ENCODE measurements at regions not wholly inside any gene's neighbourhood (a gene's known extent, or its start where the extent isn't known, plus 50 kb on each side); places are given as distances from the start of the nearest gene placed in this dataset.

DNA sequence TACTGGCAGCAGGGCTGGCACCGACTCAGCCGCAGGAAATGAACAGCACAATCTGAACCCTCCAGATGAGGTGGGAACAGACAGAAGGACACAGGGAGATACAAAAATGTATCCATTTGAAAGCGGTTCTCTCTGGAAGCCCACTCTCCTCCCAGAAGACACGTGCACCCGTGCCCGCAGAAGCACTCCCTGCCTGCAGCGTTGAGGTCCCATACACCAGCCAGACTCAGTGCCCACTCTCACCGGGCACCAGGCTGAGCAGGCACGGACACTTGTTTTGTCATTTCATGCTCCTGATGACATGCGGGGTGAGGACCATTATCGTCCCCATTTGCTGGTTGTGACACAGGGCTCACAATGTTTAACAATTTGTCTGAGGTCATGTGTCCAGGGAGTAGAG is 297.4 kb upstream of the TLE3 start:
- Histone ChIP-seq H3K27ac (no peak overlapping the region), H3K4me3 (no peak overlapping the region), H4K20me1 (ENCODE audit: insufficient read depth, poor library complexity, severe bottlenecking) (no peaks in the 10 kb centered on the region), H3K4me2 (no peak overlapping the region), H3K27me3 (no peaks in the 10 kb centered on the region), H3K4me1 (ENCODE audit: insufficient read depth) (peaks cover 6% of the 10 kb centered on the region), H3K36me3 (replicated peaks; ENCODE audit: insufficient read depth, low read depth) (no peaks in the 10 kb centered on the region), H3K9me2 (replicated peaks; ENCODE audit: insufficient read depth) (no peaks in the 10 kb centered on the region), H3K9me3 (ENCODE audit: low read depth) (no peaks in the 10 kb centered on the region), H2AFZ (no peak overlapping the region), H3K79me2 (no peaks in the 10 kb centered on the region)
- WGBS (ENCODE audit: low lambda C conversion rate, missing lambda C conversion rate): 94% methylated on average over 11 of the region's 11 CpGs
- TF ChIP-seq EZH2 (IDR thresholded peaks at IDR 0.05; ENCODE audit: borderline replicate concordance): no peak
- no peak for DNase-seq (ENCODE audit: low spot score)

DNA sequence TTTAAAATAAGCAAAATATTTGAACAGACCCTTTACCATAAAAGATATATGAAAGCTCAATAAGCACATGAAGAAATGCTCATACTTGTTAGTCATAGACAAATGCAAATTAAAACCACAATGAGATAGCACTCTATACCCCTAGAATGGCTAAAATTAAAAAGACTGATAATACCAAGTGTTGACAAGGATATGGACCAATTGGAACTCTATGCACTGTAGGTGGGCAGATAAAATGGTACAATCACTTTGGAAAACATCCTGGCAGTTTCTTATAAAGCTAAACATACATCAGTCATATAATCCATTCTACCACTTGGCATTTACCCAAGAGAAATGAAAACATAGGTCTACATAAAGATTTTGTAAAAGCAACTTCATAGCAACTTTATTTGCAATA is 293.0 kb upstream of the TLE3 start:
- no peak for DNase-seq (ENCODE audit: low spot score)
- Histone ChIP-seq H3K4me3 (no peak overlapping the region), H4K20me1 (ENCODE audit: insufficient read depth, poor library complexity, severe bottlenecking) (no peaks in the 10 kb centered on the region), H3K27ac (no peak overlapping the region), H3K9me3 (ENCODE audit: low read depth) (no peaks in the 10 kb centered on the region), H3K4me2 (no peak overlapping the region), H3K79me2 (no peaks in the 10 kb centered on the region), H3K36me3 (replicated peaks; ENCODE audit: insufficient read depth, low read depth) (no peaks in the 10 kb centered on the region), H3K9me2 (replicated peaks; ENCODE audit: insufficient read depth) (no peaks in the 10 kb centered on the region), H3K27me3 (no peaks in the 10 kb centered on the region), H3K4me1 (ENCODE audit: insufficient read depth) (no peaks in the 10 kb centered on the region), H2AFZ (no peak overlapping the region)
- TF ChIP-seq EZH2phosphoT487 (IDR thresholded peaks at IDR 0.05; ENCODE audit: low read depth, severe bottlenecking, unreplicated experiment) (no peak), EZH2 (IDR thresholded peaks at IDR 0.05; ENCODE audit: borderline replicate concordance) (no peak)
- TF ChIP-seq, protein P1, sequence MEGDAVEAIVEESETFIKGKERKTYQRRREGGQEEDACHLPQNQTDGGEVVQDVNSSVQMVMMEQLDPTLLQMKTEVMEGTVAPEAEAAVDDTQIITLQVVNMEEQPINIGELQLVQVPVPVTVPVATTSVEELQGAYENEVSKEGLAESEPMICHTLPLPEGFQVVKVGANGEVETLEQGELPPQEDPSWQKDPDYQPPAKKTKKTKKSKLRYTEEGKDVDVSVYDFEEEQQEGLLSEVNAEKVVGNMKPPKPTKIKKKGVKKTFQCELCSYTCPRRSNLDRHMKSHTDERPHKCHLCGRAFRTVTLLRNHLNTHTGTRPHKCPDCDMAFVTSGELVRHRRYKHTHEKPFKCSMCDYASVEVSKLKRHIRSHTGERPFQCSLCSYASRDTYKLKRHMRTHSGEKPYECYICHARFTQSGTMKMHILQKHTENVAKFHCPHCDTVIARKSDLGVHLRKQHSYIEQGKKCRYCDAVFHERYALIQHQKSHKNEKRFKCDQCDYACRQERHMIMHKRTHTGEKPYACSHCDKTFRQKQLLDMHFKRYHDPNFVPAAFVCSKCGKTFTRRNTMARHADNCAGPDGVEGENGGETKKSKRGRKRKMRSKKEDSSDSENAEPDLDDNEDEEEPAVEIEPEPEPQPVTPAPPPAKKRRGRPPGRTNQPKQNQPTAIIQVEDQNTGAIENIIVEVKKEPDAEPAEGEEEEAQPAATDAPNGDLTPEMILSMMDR (IDR thresholded peaks at IDR 0.05; ENCODE audit: poor library complexity): no peak

DNA sequence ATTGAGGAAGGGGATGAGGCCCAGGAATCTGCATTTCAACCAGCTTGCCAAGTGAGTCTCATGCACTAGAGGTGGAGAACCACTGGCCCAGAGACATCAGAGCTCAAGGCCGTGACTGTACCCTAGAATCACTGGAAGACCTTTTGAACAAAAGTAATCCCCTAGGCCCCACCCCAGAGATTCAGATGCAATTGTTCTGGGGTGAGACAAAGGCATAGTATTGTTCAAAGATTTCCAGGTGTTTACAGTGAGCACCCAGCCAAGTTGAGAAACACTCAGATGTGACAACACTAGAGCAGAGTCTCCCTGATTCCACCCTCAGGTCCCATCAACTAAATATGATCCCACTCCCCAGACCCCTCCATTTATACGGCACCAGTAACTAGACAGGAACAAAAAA is 290.3 kb upstream of the TLE3 start:
- WGBS (ENCODE audit: low lambda C conversion rate, missing lambda C conversion rate): 65% methylated on average over 2 of the region's 2 CpGs
- TF ChIP-seq, protein P1 (IDR thresholded peaks at IDR 0.05; ENCODE audit: poor library complexity): no peak
- TF ChIP-seq EZH2phosphoT487 (IDR thresholded peaks at IDR 0.05; ENCODE audit: low read depth, severe bottlenecking, unreplicated experiment) (no peak), EZH2 (IDR thresholded peaks at IDR 0.05; ENCODE audit: borderline replicate concordance) (no peak)
- DNase-seq (ENCODE audit: low spot score): no peak

DNA sequence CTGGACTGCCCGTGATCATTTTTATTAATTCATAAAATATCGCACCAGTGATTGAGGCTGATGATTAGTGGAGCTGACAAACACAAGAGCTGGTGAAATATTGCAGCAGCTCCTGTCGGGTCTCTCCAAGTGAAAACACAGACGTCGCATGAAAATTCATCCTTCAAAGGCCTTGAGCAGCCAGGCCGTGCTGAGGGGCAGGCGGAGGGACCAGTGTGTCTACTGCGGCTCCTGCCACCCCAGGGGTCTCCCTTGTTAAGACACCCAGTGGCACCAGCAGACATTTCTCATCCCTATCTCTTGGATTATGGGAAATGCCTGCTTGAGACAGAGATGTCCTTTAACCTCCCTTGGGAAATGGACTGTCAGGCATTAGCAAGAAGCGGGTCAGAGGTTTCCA is 289.4 kb upstream of the TLE3 start:
- no peak for TF ChIP-seq EZH2 (IDR thresholded peaks at IDR 0.05; ENCODE audit: borderline replicate concordance)
- TF ChIP-seq, protein P1 (IDR thresholded peaks at IDR 0.05; ENCODE audit: poor library complexity): no peak
- TF ChIP-seq EZH2phosphoT487 (IDR thresholded peaks at IDR 0.05; ENCODE audit: low read depth, severe bottlenecking, unreplicated experiment): no peak
- no peak overlapping the region for H3K27ac ChIP-seq
- DNase-seq (ENCODE audit: low spot score): no peak
- 85% methylated on average over 9 of the region's 9 CpGs for WGBS (ENCODE audit: low lambda C conversion rate, missing lambda C conversion rate)
- H3K4me1 ChIP-seq (ENCODE audit: insufficient read depth): no peaks in the 10 kb centered on the region
- H4K20me1 ChIP-seq (ENCODE audit: insufficient read depth, poor library complexity, severe bottlenecking): no peaks in the 10 kb centered on the region
- no peak overlapping the region for H3K4me3 ChIP-seq
- no peak overlapping the region for H2AFZ ChIP-seq
- no peaks in the 10 kb centered on the region for H3K79me2 ChIP-seq
- H3K9me3 ChIP-seq (ENCODE audit: low read depth): no peaks in the 10 kb centered on the region
- H3K9me2 ChIP-seq (replicated peaks; ENCODE audit: insufficient read depth): no peaks in the 10 kb centered on the region
- H3K4me2 ChIP-seq: no peak overlapping the region
- no peaks in the 10 kb centered on the region for H3K27me3 ChIP-seq
- no peaks in the 10 kb centered on the region for H3K36me3 ChIP-seq (replicated peaks; ENCODE audit: insufficient read depth, low read depth)

More for the DNA sequence above, 290.3 kb upstream of the TLE3 start:
- no peaks in the 10 kb centered on the region for H4K20me1 ChIP-seq (ENCODE audit: insufficient read depth, poor library complexity, severe bottlenecking)
- H2AFZ ChIP-seq: no peak overlapping the region
- no peaks in the 10 kb centered on the region for H3K9me3 ChIP-seq (ENCODE audit: low read depth)
- no peaks in the 10 kb centered on the region for H3K79me2 ChIP-seq
- H3K27ac ChIP-seq: no peak overlapping the region
- H3K36me3 ChIP-seq (replicated peaks; ENCODE audit: insufficient read depth, low read depth): no peaks in the 10 kb centered on the region
- no peaks in the 10 kb centered on the region for H3K4me1 ChIP-seq (ENCODE audit: insufficient read depth)
- no peak overlapping the region for H3K4me2 ChIP-seq
- no peak overlapping the region for H3K4me3 ChIP-seq
- H3K9me2 ChIP-seq (replicated peaks; ENCODE audit: insufficient read depth): no peaks in the 10 kb centered on the region
- no peaks in the 10 kb centered on the region for H3K27me3 ChIP-seq

Measured in hepatocyte (in vitro differentiated cells).